Activated CD8-positive, alpha-beta T cell treated with anti-CD3 and anti-CD28 coated beads for 36 hours (primary cell): ENCODE measurements at regions not wholly inside any gene's neighbourhood (a gene's known extent, or its start where the extent isn't known, plus 50 kb on each side); places are given as distances from the start of the nearest gene placed in this dataset.

ENCODE experiments used
- ATAC-seq: fragments of 200-7000 bp; cut with Tn5 transposase; one replicate; pipeline ENCODE4 v1.10.0; 2021; ENCODE audit warnings: mild to moderate bottlenecking, moderate library complexity
- CTCF ChIA-PET: fragments of 350-600 bp; sonication (Branson Sonifier 250); formaldehyde crosslinking; loops from one replicate; lab custom pipeline; 2021; ENCODE audit warnings: antibody characterized with exemption; lab: Charles Lee
- POLR2A ChIA-PET: fragments of 350-600 bp; sonication (Branson Sonifier 250); formaldehyde crosslinking; loops from one replicate; lab custom pipeline; 2021; ENCODE audit warnings: antibody characterized with exemption; lab: Charles Lee
- DNase-seq: peaks from one replicate; pipeline ENCODE4 v3.0.0-alpha.2; 2020
- H3K27ac Mint-ChIP-seq: one replicate; pipeline ENCODE4 v1.8.0; 2021; ENCODE audit warnings: mild to moderate bottlenecking, mixed read lengths
- H3K27me3 Mint-ChIP-seq: one replicate; pipeline ENCODE4 v1.8.0; 2021; ENCODE audit warnings: mixed read lengths
- H3K36me3 Mint-ChIP-seq: one replicate; pipeline ENCODE4 v1.8.0; 2021; ENCODE audit warnings: low read depth, mixed read lengths
- H3K4me1 Mint-ChIP-seq: one replicate; pipeline ENCODE4 v1.8.0; 2021; ENCODE audit warnings: low read depth, mixed read lengths
- H3K4me3 Mint-ChIP-seq: one replicate; pipeline ENCODE4 v1.8.0; 2021; ENCODE audit warnings: mild to moderate bottlenecking, moderate library complexity, mixed read lengths
- H3K9me3 Mint-ChIP-seq: one replicate; pipeline ENCODE4 v1.8.0; 2021; ENCODE audit warnings: mixed read lengths
- CTCF ChIP-seq: fragments of 200-600 bp; IDR thresholded peaks from one replicate; pipeline ENCODE4 v1.8.0; 2022; ENCODE audit warnings: antibody characterized with exemption, mild to moderate bottlenecking
- intact Hi-C: fragments of 100-400 bp; cut with micrococcal nuclease; formaldehyde crosslinking; loops from one replicate; pipeline ENCODE4 v1.10.0; 2022

- CTCF ChIA-PET = interaction anchor here (1.1 kb wide), 1 partner anchor 265 kb away, joined by 3 read pairs; no protein-coding TSS in a partner anchor
- no peak for TF ChIP-seq CTCF
- ATAC-seq (no peak), DNase-seq (no peak)
- Mint-ChIP-seq H3K9me3 (no peaks in the 10 kb centered on the region), H3K36me3 (no peaks in the 10 kb centered on the region), H3K4me1 (no peaks in the 10 kb centered on the region), H3K27me3 (peaks cover 9% of the 10 kb centered on the region), H3K4me3 (no peak overlapping the region), H3K27ac (no peak overlapping the region)
- POLR2A ChIA-PET = no interaction called here
- intact Hi-C loops = no loop called here
Measured at GRCh38 chr10:28928484-28928883, 251.2 kb downstream of the BAMBI start.

GRCh38 chr10:28929942-28930341 lies 252.6 kb downstream of the BAMBI start:
- Mint-ChIP-seq H3K9me3 (no peaks in the 10 kb centered on the region), H3K36me3 (no peaks in the 10 kb centered on the region), H3K4me3 (no peak overlapping the region), H3K27ac (no peak overlapping the region), H3K4me1 (no peaks in the 10 kb centered on the region), H3K27me3 (peaks cover 6% of the 10 kb centered on the region)
- intact Hi-C loops = no loop called here
- ATAC-seq (no peak), DNase-seq (no peak)
- TF ChIP-seq CTCF = no peak
- CTCF ChIA-PET = no interaction called here
- POLR2A ChIA-PET = no interaction called here

GRCh38 chr10:28930514-28931495 lies 253.5 kb downstream of the BAMBI start:
- Mint-ChIP-seq H3K4me3 (no peak overlapping the region), H3K36me3 (no peaks in the 10 kb centered on the region), H3K27me3 (peaks cover 6% of the 10 kb centered on the region), H3K9me3 (no peaks in the 10 kb centered on the region), H3K27ac (no peak overlapping the region), H3K4me1 (no peaks in the 10 kb centered on the region)
- ChIA-PET POLR2A (interaction anchor here (1.3 kb wide), 1 partner anchor 23 kb away, joined by 3 read pairs; no protein-coding TSS in a partner anchor), CTCF (no interaction called here)
- TF ChIP-seq CTCF = no peak
- no peak for ATAC-seq
- no peak for DNase-seq
- intact Hi-C loops = no loop called here

- DNase-seq = no peak
Measured at GRCh38 chr10:28935061-28935460, 257.7 kb downstream of the BAMBI start.

More at GRCh38 chr10:28935061-28935460, 257.7 kb downstream of the BAMBI start:
- CTCF ChIA-PET = no interaction called here
- Mint-ChIP-seq H3K9me3 (no peaks in the 10 kb centered on the region), H3K4me1 (no peaks in the 10 kb centered on the region), H3K4me3 (no peak overlapping the region), H3K36me3 (no peaks in the 10 kb centered on the region), H3K27ac (no peak overlapping the region), H3K27me3 (no peaks in the 10 kb centered on the region)
- ATAC-seq = no peak
- POLR2A ChIA-PET = no interaction called here
- intact Hi-C loops = no loop called here
- no peak for TF ChIP-seq CTCF
